Prostate gland (tissue), 2 donors: ENCODE measurements at regions not wholly inside any gene's neighbourhood (a gene's known extent, or its start where the extent isn't known, plus 50 kb on each side); places are given as distances from the start of the nearest gene placed in this dataset.
A peak's percentile ranks its signal among the peaks of the same experiment; 100 is the strongest.

Experiments
- DNase-seq: peaks from one replicate; pipeline ENCODE4 v3.0.0-alpha.2; 2019; ENCODE audit warnings: low spot score
- H3K27ac ChIP-seq, 2 donors: fragments of 200-600 bp; sonication (generic); 2 replicates each; pipeline ENCODE4 v1.5.1; 2017 to 2019
- H3K27me3 ChIP-seq: fragments of 200-600 bp; sonication (generic); replicated peaks from 2 replicates; pipeline ENCODE4 v1.5.1; 2019; ENCODE audit not compliant: insufficient read depth
- H3K36me3 ChIP-seq, 2 donors: fragments of 200-600 bp; sonication (generic); 1 replicate in 1 of 2; 2 replicates in 1 of 2; pipeline versions ENCODE4 v1.5.1 to v1.8.1; 2017 to 2019
- H3K4me1 ChIP-seq: fragments of 200-600 bp; sonication (generic); replicated peaks from 2 replicates; pipeline ENCODE4 v1.5.1; 2019
- H3K4me3 ChIP-seq, 2 donors: fragments of 200-600 bp; sonication (generic); 2 replicates each; pipeline ENCODE4 v1.5.1; 2017 to 2019
- H3K9me3 ChIP-seq: fragments of 200-600 bp; sonication (generic); 2 replicates; pipeline ENCODE4 v1.5.1; 2017
- POLR2A ChIP-seq: fragments of 450-650 bp; IDR thresholded peaks from one replicate; pipeline ENCODE4 v1.6.1; 2016; ENCODE audit warnings: antibody characterized with exemption, mild to moderate bottlenecking
- POLR2AphosphoS5 ChIP-seq: sonication (generic); formaldehyde crosslinking; IDR thresholded peaks from one replicate; pipeline ENCODE4 v1.6.1; 2017; ENCODE audit warnings: antibody characterized with exemption
- WGBS: methylation state at CpG from one replicate; pipeline ENCODE4 v1.1.5; 2018; 5-methylcytosine and 5-hydroxymethylcytosine counted together
- intact Hi-C: fragments of 100-400 bp; cut with DNase I; formaldehyde crosslinking; loops from one replicate; pipeline ENCODE4 v1.14.2; 2022
- small RNA-seq, 2 donors: library from RNA; depleted of rRNA; stranded (forward); fragments of <200 nt; gene quantifications; one replicate each; pipeline ENCODE3, GENCODE V24; 2016
- TF ChIP-seq, protein P1 (sequence below), 4 experiments: fragments of 200-600 bp in 2 of 4; fragments of 450-650 bp in 2 of 4; sonication (generic) in 2 of 4; IDR thresholded peaks; 1 replicate in 3 of 4; 2 replicates in 1 of 4; pipeline ENCODE4 v1.5.1; 2016 to 2019; ENCODE audit warnings: antibody characterized with exemption in 4 of 4, mild to moderate bottlenecking in 2 of 4, moderate library complexity in 2 of 4

DNA sequence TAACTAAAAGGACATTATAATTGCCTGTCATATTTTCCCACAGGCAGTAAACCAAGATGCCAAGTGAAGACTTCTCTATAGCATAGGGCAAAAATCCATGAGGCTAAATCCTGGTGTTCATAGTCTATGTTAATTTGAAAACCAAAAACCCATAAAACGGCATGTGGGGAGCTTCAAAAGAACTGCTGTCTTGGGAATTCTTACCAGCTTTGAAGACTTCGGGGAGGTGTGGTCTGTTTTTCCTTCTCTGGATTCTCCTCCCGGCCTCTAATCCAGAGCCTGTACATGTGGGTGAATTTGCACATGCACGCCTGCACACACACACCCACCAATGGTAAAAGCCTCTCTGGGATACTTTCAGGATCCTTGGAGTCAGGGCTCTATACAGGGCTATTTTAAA, 61.9 kb upstream of the IFNG-AS1 start:
- Histone ChIP-seq H3K27ac (no peak overlapping the region), H3K36me3 (no peaks in the 10 kb centered on the region), H3K4me3 (no peak overlapping the region), H3K4me1 (no peaks in the 10 kb centered on the region), H3K9me3 (no peaks in the 10 kb centered on the region), H3K27me3 (no peaks in the 10 kb centered on the region)
- intact Hi-C loops, result loop anchor here (10.0 kb wide), 2 partner anchors 103 to 213 kb away; no protein-coding TSS in a partner anchor
- TF ChIP-seq, protein P1, sequence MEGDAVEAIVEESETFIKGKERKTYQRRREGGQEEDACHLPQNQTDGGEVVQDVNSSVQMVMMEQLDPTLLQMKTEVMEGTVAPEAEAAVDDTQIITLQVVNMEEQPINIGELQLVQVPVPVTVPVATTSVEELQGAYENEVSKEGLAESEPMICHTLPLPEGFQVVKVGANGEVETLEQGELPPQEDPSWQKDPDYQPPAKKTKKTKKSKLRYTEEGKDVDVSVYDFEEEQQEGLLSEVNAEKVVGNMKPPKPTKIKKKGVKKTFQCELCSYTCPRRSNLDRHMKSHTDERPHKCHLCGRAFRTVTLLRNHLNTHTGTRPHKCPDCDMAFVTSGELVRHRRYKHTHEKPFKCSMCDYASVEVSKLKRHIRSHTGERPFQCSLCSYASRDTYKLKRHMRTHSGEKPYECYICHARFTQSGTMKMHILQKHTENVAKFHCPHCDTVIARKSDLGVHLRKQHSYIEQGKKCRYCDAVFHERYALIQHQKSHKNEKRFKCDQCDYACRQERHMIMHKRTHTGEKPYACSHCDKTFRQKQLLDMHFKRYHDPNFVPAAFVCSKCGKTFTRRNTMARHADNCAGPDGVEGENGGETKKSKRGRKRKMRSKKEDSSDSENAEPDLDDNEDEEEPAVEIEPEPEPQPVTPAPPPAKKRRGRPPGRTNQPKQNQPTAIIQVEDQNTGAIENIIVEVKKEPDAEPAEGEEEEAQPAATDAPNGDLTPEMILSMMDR (IDR thresholded peaks at IDR 0.05), result no peak
- TF ChIP-seq POLR2AphosphoS5 (no peak), POLR2A (no peak)
- 52% methylated on average over 4 of the region's 4 CpGs for WGBS
- DNase-seq, result no peak

DNA sequence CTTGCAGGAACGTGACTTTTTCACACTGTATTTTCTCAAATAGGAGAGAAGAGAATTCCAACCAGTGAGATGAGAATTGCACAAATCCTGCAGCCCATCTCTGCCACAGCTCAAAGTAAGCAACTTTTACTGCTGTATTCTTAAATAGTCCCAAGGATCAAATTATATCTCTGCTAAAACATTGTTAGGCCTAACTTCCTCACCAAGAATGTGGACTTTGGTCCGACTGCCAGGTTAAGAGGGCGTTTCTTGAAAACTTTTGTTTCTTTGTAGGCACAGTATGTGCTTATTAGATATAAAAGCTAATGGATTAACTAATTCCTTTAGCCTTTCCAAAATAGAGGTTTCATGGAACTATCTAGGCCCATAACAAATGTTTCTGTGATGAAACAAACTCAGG, 61.4 kb upstream of the IFNG-AS1 start:
- no peaks in the 10 kb centered on the region for H3K27me3 ChIP-seq
- H3K4me3 ChIP-seq, result no peak overlapping the region
- TF ChIP-seq POLR2AphosphoS5 (no peak), POLR2A (no peak)
- TF ChIP-seq, protein P1 (IDR thresholded peaks at IDR 0.05), result no peak
- no peak overlapping the region for H3K27ac ChIP-seq
- no peaks in the 10 kb centered on the region for H3K36me3 ChIP-seq
- intact Hi-C loops, result loop anchor here (10.0 kb wide), 2 partner anchors 103 to 213 kb away; no protein-coding TSS in a partner anchor
- no peaks in the 10 kb centered on the region for H3K9me3 ChIP-seq
- no peak for DNase-seq
- WGBS, result 55% methylated on average over 3 of the region's 3 CpGs
- H3K4me1 ChIP-seq, result no peaks in the 10 kb centered on the region

DNA sequence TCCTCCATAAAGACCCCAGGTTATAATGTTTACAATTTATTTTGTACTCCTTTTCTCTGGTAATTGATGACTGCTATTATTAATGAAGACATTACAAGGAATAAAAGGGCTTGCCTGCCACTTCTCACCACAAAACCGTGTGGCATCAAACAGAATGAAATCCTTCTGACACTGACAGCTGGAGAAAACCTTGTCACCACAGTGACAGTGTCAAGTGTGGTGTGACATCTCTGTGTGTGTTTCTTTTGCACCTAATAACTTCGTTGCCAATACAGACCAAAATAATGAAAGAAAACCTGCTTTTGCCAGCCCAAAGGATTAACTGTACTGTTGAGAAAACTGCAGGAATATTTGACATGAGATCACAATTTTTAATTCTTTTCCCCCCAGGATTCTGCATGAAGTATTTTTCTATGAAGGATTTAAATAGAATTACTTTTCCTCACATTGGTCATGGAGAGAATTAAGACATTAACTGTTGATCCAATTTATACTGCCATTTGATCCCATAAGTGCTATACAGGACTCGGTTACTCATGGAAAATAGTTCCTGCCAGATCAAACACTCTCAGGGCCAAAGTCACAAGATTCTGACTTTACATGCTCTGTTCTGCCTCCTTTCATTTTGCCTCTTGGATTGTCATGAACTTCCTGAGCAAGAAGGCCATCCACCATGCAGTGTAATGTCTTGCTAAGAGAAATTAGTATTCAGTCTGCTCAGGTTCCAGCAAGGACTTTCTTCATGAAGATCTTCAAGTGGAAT, 60.4 kb upstream of the IFNG-AS1 start:
- DNase-seq, result no peak
- intact Hi-C loops, result loop anchor here (10.0 kb wide), 2 partner anchors 104 to 214 kb away; no protein-coding TSS in a partner anchor
- no peaks in the 10 kb centered on the region for H3K9me3 ChIP-seq
- no peak overlapping the region for H3K4me3 ChIP-seq
- no peak for TF ChIP-seq POLR2A
- peak; percentile 19 for TF ChIP-seq POLR2AphosphoS5
- WGBS, result 52% methylated on average over 3 of the region's 3 CpGs
- no peaks in the 10 kb centered on the region for H3K27me3 ChIP-seq
- no peak overlapping the region for H3K27ac ChIP-seq
- H3K36me3 ChIP-seq, result no peaks in the 10 kb centered on the region
- no peaks in the 10 kb centered on the region for H3K4me1 ChIP-seq

DNA sequence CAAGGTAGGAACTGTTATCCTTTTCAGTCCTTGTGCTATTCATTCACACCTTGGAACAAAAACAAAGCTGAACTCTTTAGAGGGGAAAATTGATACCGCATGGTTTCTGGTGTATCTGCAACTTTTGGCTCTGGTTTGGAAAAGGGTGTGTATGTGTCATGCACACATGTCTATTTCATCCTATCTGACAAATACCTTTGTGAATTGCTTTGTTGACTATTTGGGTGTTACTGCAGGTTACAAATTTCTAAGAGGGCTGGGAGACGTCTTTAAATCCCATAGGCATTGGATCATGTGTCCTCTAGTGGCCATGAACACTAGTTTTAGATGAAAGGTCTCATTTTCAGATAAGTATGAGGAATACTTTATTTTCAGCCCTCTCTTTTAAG, 59.9 kb upstream of the IFNG-AS1 start:
- Histone ChIP-seq H3K27me3 (no peaks in the 10 kb centered on the region), H3K4me1 (no peaks in the 10 kb centered on the region), H3K4me3 (no peak overlapping the region), H3K27ac (no peak overlapping the region), H3K9me3 (no peaks in the 10 kb centered on the region), H3K36me3 (no peaks in the 10 kb centered on the region)
- intact Hi-C loops, result loop anchor here (10.0 kb wide), 2 partner anchors 105 to 215 kb away; no protein-coding TSS in a partner anchor
- DNase-seq, result no peak
- 47% methylated on average over 2 of the region's 2 CpGs for WGBS
- TF ChIP-seq, protein P1 (IDR thresholded peaks at IDR 0.05), result no peak
- TF ChIP-seq POLR2AphosphoS5 (no peak), POLR2A (no peak)

DNA sequence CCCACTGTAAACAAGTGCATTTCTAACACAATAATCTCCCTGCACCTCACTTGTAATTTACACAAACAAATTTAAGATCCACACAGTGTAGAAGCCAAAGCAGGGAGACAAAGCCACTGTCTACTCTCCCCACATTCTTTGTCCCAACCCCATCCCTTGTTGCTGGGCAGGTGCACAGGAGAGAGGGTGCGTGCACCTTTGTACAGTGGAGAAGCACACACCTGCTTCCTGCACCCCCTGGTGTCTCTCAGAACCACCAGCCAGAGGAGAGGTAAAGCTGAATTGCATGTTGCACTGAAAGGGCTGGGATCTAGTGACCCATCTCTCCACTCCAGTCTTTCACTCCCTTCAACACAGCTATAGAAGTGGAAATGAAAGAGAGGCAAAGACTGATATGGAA, 51.4 kb upstream of the IFNG-AS1 start:
- Histone ChIP-seq H3K4me3 (no peak overlapping the region), H3K27ac (no peak overlapping the region), H3K4me1 (no peaks in the 10 kb centered on the region), H3K36me3 (no peaks in the 10 kb centered on the region), H3K9me3 (no peaks in the 10 kb centered on the region), H3K27me3 (no peaks in the 10 kb centered on the region)
- intact Hi-C loops, result no loop called here
- no peak for TF ChIP-seq POLR2AphosphoS5
- TF ChIP-seq, protein P1 (IDR thresholded peaks at IDR 0.05), result no peak
- no peak for TF ChIP-seq POLR2A
- WGBS, result 80% methylated on average over 1 of the region's 1 CpG
- no peak for DNase-seq

Small RNA genes in the stretch of these regions (small RNA-seq; reads per million reads assigned to genes)
- 0 reads per million in 2 donors for gene AC022513.1
